Stimulated activated CD8-positive, alpha-beta memory T cell treated with anti-CD3 and anti-CD28 coated beads, Interleukin-7, amount 100 ng/mL, for 4 hours (primary cell): ENCODE measurements at regions not wholly inside any gene's neighbourhood (a gene's known extent, or its start where the extent isn't known, plus 50 kb on each side); places are given as distances from the start of the nearest gene placed in this dataset.

Source experiments
- DNase-seq, 2 donors: peaks; one replicate each; pipeline ENCODE4 v3.0.0-alpha.2; 2020; ENCODE audit warnings: low read depth in 2 of 2

DNA sequence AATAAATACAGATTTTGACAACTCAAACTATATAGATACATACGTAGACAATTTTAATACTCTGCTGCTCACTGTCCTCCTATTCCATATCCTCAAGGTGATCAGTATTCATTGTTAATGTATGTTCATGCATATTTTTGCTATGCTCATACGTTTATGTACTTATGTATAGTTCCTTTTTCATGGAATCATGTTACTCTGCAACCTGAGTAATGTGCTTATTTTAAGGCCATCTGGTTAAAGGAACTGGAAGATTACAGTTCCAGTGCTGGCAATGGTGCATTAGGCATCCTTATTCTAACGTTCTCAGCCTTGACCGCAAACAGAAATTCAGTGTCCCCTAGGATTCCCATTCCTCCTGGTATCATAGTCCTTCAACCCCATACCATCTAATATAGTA, 385.0 kb upstream of the TNP1 start:
- DNase-seq: no peak

DNA sequence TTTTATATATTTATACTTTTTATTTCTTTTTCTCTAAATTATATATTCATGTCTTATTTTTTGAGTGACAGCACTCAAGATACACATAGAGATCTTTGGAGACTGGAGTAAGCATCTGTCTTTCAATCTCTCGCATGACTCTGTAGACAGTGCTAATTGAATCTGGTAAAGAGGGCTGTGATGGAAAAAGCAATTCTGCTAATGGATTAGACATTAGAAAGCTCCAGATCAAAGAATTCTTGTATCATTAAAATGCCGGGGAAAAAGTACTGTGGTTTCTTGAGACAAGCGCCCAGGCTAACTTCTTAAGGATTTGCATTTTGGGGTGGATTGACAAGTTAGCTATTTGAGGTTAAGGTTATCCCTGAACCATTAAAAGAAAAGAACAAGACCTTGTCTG, 383.1 kb upstream of the TNP1 start:
- no peak for DNase-seq

DNA sequence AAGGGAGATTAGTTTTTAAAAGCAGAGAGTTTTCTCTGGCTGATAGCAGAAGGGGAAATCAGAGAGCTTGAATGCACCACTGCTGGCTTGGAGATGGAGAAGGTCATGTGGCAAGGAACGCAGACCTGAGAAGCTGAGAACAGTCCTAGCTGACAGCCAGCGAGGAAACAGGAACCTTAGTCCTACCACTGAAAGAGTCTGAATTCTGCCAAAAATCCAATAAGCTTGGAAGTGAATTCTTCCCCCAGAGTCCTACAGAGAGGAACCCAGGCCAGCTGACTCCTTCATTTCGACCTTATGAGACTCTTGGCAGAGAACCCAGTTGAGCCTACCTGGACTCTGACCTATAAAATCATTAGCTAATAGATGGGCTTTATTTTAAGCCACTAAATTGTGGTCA, 371.9 kb upstream of the TNP1 start:
- no peak for DNase-seq

DNA sequence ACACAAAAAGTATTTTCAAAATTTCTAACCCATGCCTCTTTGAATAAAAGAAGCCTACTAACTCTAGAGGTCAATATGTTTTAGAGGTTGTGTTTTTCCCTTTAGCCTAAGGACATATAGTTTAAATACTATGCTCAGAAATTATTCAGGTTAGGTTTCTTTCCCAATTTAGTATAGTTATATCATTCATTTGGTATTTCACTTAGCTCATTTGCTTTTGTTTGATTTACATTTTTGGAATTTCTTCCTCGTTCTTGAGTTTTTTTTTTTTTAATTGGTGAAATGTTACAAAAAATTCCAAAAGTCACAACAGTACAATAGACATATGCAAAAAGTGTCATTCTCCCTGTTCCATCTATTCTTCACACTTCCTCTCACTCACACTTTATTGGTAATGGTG, 371.3 kb upstream of the TNP1 start:
- no peak for DNase-seq

DNA sequence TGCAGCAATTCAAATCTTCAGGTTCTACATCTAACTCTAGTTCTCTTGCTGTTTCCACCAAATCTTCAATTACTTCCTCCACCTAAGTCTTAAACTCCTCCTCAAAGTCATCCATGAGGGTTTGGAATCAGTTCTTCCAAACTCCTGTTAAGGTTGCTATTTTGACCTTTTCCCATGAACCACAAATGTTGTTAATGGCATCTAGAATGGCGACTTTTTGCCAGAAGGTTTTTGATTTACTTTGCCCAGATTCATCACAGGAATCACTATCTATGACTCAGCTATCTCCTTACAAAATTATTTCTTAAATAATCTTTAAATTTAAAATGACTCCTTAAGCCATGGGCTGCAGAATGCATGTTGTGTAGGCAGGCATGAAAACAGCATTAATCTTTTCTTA, 368.9 kb upstream of the TNP1 start:
- DNase-seq: no peak

DNA sequence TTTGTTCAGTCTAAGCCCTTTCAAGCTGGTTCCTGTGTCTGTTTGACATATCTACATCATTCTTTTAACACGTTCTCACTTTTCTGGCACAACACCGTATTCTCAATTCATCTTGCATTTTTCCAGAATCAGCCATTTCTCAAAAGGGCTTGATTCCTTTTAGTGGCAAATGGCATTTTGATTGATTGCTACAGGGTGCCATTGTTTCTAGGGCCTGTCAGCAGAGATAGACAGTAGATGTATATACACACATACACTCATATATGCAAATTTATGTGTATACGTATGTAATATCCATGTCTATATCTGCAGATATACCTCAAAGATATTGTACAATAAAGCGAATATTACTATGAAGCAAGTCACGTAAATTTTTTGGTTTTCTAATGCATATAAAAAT, 367.9 kb upstream of the TNP1 start:
- DNase-seq: no peak

DNA sequence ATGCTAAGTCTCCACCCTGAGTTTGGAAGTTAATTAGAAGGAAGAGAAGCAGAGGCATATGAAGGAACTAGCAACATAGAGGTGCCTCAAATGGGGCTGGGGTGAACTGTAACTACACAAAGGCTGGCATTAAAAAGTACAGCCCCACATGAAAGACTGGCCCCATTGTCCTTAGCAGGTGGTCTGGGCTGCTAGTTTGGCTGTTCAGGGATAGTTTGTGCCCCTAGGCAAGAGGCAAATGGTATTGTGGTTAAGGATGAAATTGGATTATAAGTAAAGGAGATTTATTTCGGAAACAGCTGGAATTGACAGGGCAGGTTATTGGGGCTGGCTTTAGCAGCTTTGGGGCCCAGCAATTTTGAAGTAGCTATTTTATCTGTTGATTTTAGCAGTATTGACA, 365.7 kb upstream of the TNP1 start:
- DNase-seq: no peak

DNA sequence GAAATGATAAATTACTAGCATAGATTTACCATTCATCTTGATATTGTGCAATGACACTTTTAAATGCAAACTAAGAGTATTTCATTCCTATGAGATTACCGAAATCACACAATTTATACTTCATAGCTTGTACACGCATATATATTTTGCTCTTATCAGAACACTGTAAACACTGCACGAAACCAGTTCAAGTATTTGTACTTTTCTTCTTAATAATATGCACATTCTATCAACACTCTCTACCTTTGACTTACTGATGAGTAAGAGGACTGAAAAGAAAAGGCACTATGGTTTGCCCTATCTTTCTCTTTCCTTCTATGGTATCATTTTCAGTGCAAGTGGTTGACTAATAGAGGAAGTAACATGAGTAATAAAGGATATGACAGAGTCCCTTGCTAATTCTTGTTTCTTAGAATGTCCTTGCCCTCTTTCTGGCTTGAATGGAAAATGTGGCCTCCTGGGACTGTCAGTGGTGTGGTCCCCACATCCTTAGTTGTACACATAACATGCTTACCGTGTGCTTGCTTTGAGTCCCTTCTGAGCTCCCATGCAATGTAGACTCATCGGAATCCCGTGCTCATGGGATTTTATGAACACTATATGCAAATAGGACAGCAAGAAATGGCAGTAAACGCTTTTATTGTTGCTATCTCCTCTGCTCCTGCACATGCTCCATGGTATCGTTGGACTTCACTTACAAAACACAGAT, 363.5 kb upstream of the TNP1 start:
- DNase-seq: no peak

DNA sequence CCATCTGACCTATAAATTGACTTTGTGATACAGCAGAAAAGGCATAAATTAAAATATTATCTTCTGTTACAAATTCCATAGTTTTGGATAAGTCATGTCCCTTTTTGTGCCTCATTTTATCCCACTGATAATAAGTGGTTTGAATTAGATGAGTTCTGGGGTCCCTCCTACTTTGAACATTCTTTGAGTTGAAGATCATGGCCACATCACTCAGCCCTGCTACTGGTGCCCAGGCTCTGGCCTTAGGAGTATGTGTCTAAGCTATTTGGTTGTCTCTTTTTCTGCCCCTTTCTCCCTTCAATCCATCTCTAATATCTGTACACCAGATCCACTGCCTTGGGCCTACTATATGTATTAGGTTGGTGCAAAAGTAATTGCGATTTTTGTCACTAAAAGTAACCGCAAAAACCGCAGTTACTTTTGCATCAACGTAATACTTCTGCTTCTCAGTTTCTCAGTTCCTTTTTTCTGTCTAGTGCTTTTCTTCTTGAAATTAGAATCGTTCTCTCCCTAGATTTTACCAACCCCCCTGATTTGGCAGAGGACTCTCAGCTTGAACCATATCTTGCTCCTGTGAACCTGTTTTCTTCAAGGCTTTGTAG, 362.5 kb upstream of the TNP1 start:
- DNase-seq: no peak

DNA sequence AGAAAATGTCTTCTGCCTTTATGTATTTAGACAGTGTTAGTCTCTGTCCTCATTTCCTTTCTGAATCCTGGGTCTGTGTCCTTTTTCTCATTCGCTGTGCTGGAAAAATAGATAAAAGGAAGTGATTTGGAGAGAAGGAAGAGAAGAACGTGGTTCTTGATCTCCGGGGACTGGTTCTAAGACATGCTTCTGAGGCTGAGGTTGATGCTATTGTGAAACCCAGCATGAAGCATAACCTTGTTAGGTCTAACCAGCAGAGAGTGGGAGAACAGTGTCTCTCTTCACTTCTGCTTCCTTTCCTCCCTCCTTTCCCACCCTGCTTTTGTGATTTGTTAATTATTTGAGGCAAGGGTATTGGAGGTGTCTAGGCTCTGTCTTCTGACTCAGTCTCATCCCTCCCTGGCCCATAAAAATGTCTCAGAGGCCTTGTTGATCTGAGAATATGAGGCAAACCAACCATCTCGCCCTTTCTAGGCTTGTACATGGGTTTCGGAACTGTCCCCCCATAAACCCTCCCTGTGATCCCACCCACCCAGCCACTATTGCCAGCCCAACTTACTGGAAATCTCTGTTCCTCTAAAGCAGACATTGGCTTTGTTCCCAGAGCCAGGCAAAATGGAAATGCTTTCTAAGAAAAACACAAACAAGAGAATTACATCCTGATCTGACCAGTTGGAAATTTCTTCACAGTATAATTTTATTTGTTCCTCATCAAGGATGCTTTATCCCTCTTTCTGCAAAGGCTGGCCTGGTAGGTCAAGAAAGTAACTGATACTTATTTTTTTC, 360.6 kb upstream of the TNP1 start:
- DNase-seq: no peak

DNA sequence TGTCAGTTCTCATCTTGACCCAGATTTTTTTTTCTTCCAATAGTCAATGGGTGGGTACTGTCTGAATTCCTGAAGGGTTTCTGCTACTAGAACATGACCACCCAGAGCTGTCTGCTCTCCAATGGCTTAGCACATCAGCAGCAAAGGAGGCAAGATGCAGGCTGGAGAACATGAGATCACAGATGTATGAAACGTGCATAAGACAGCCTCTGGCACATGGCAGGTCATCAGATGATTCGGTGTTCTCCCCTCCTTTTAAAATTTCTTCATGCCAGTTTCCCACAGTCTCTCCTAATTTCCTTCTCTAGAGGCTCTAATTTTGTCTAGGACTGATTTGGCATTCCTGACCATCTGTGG, 359.3 kb upstream of the TNP1 start:
- no peak for DNase-seq

DNA sequence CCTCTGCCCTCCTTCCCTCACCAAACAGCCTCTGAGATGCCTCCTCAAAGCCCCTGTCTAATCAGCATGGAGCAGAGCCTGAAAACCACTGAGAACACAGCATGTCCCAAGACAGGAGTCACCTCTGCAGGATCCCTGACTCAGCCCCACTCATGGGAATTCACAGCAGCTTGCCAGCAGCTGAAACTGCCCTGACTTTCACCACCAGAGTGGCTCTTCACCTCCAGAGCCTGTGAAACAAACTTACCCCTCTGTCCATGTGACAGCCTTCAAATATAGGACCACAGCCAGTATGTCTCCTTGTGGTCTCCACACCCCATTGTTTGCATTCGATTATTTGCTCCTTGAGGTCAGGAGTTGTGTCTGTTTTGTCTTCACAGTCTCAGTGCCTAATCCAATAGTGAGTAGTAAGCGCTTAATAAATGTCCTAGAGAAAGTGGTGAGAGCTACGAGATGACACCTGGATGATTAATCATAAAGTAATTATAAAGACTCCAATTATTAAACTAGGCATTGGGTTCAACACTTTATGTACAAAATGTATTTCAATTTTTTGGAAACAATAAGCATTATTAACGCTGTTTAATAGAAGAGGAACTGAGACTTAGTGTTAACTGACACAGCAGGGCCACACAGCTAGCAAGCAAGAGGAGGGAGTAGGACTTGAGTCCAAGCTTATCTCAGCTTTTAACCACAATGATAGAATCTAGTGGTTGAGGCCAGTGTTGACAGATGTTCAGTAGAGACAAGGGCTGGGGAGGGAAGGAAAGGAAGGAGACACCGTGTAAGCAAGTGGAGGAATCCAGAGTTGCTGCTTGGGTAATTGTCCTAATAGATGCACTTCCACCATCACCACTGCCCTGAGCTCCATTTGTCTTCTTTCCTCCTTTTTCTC, 358.7 kb upstream of the TNP1 start:
- no peak for DNase-seq

DNA sequence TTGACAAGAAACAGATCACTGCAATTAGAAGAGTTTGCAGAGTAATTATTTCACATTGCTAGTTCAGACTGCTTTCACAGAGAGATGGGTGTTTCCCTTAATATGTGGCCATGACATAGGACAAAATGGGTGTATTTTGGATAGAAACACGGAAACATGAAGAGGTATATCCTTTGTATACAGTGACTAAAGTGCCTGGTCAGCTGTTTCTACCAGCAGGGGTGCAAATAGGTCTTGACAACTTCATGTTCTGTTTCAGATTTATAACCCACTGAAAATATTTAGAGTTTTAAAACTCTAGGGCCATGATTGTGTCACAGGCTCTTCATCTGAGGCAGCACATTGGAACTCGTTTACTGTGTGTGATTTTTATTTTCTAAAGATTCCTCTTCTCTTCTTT, 357.1 kb upstream of the TNP1 start:
- no peak for DNase-seq

DNA sequence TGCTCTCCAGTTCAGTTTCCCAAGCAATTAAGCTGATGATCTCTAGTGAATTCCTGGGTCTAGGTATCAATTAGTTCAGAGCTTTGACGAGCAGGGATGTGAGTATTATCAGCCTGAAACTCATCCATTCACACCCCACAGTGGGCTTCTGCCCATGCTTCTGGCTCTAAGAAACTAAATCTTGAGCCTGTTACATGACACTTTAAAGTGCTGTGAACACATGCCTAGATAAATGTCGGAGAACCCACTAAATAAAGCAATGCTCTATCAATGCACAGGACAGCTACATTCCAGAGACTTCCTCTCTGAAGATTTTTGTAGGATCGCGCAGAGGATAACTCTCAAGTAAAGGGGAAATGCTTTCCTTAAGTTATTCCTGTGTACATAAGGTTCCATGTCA, 356.5 kb upstream of the TNP1 start:
- no peak for DNase-seq

DNA sequence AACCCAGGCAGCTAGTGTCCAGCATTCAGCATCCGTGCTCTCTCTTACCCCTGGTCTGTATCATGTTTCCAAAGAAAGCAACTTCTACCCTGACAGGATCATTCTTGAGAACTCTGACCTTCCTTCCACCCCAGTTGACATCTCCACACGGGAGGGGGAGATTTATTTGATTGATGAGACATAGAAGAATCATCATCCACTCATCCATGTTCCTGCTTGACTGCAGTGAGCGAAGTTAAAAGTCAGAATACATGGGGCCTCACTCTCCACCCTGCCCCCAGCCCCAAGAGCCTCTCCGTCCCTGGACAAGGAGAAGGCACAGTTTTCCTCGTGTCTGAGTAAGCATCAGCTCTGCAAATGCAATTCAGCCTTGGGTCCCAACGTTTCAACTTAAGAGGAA, 356.0 kb upstream of the TNP1 start:
- no peak for DNase-seq

DNA sequence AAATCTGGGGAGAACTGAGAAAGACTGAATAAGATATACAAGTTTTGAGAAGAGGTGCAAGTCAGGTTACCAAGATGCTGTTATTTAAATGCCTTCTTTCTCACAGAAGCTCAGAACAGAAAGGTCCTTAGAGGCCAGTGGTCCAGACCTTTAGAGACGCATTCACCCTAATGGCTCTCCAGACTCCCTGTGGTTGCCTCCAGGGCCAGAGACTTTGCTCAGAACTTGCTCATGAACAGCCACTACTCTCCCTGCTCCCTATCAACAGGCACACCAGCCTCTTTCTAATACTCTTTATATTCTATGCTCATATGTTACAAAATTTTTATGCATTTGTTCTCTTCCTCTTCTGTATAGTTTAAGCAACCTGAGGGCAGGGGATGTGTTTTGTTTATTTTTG, 349.0 kb upstream of the TNP1 start:
- no peak for DNase-seq

DNA sequence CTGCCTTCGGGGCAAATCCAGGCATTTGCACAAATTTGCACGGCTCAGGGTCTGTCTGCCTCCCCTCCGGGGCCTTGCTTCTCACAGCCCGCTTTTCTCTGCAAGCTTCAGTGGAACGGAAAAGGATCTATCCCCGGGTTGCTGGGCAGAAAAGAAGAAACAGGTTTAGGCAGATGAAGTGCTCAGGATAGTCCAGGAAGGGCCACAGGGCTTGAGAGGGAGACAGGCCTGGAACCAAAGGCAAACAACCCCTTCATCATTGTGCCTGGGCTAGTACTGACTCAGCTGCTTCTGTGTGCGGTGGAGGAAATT, 347.8 kb upstream of the TNP1 start:
- DNase-seq: no peak

DNA sequence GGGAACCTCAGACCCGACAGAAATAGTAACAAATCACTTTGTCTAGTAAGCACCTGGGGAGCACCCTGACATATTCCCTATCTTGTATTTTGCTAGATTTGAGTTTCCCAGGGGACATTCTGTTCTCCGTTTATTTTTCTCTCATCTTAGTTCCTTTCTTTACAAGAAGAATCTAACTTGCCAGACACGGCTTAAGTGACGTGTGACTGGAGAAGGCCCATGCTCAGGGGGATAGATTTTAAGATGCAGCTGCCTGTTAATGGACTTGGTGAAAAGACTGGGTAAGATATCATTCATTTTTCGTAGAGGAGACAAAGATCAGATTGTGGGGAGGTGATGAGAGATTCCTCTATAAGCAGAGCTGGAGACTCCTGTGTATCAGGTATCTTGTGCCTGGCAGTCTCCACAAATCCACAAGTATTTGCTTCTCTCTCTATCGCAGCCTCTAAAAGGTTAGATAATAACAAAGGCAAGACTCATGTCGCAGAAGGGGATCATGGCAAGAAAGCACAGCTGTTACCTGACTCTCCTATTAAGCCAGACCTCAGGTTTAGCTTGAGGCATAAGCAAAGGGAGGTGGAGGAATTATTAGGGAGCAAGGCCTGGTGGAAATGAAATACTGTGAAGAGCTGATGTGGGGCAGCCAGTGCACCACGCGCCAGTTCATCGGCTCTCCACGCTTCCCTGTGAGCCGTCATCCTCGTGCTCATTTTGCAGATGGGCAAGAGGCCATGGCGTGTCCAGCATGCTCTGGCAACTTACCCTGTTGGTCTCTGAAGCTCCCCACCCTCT, 347.2 kb upstream of the TNP1 start:
- no peak for DNase-seq

DNA sequence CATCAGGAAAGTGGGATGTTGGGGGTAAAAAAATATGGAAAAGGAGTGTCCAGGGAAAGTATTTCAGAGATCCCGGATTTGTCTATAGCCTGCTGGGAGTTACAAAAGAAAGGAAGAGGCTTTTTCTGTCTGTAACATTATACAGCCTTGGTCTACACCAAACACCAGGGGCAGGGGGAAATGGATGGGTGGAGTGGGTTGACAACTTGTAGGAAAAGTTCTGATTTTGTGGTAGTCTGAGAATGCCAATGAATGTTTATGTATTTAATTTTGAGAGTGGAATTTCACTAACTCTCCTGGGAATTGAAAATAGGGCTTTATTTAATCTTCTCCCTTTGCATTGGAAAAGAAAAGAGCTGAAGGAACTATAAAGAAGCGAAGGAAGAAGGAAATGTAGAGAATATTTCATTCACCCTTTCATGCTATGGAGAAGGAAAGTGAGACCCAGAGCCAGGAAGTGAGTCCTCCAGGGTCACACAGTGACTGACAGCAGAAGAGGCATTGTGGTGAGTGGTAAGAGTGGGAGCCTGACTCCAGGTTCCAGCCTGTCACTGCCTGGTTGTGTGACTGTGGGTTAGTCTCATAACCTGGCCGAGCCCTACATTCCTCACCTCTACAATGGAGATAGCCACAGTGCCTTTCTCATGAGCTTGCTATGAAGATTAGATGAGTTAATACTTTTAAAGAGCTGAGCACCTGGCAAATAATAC, 346.3 kb upstream of the TNP1 start:
- DNase-seq: no peak

DNA sequence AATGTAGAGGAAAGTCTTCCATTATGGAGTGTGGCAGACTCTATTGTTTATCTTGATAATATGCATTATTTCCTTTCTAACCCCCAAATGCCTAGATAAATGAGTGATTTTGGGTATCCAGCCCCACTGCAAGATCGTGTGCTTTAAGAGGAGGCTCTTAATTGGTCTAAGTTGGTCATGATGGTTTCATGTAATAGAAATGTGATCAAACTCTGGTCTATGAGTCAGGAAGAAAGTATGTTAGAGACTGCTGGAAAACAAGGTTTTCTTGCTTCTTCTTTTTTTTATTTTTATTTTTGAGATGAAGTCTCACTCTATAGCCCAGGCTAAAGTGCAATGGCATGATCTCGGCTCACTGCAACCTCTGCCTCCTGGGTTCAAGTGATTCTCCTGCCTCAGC, 344.5 kb upstream of the TNP1 start:
- no peak for DNase-seq

DNA sequence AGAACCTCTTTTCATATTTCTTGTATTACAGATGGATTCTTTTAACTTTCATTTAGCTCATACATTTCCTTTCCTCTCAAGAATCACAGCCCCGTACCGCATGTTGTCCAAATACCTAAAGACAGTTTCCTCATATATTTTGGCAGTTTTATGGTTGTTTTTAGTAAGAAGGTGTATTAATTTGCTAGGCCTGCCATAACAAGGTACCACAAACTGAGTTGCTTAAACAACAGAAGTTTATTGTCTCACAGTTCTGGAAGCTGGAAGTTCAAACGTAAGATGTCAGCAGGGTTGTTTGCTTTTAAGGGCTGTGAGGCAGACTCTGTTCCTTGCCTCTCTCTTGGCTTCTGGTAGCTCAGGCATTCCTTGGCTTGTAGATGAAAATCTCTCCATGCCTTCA, 343.2 kb upstream of the TNP1 start:
- DNase-seq: no peak
